HepG2 (cell line): ENCODE measurements at regions not wholly inside any gene's neighbourhood (a gene's known extent, or its start where the extent isn't known, plus 50 kb on each side); places are given as distances from the start of the nearest gene placed in this dataset.

Experiments used
- ATAC-seq: fragments of 200-7000 bp; cut with Tn5 transposase; 3 replicates; pipeline ENCODE4 v1.9.1; 2020; ENCODE audit warnings: mild to moderate bottlenecking, moderate library complexity
- BruUV-seq: library from RNA; stranded (reverse); fragments of 400-500 nt; replicated peaks from 2 replicates; lab custom pipeline; 2021; lab: Mats Ljungman, UMichigan
- CTCF ChIA-PET: fragments of 300-600 bp; formaldehyde crosslinking; extraction: SDS; loops from one replicate; lab custom pipeline; 2021; ENCODE audit warnings: low total read pairs, inconsistent platforms, low intra/inter-chr PET ratio; lab: Yijun Ruan, JAX
- POLR2A ChIA-PET: fragments of 350-600 bp; sonication (Branson Sonifier 250); formaldehyde crosslinking; loops from one replicate; lab custom pipeline; 2020; ENCODE audit warnings: antibody characterized with exemption, inconsistent platforms; lab: Yijun Ruan, JAX
- DNase-seq: peaks from one replicate; pipeline ENCODE4 v3.0.0-alpha.2; 2015; ENCODE audit warnings: low spot score
- FAIRE-seq: peaks from 3 replicates; lab custom pipeline; 2011; peaks lifted over from hg19 to GRCh38; lab: Jason Lieb, UNC
- H2AFZ ChIP-seq: one replicate; pipeline ENCODE4 v1.6.1; 2011; ENCODE audit warnings: low read length, inconsistent platforms
- H3K27ac ChIP-seq: fragments of 300-600 bp; 3 replicates; pipeline ENCODE4 v1.8.0; 2011; ENCODE audit warnings: mixed run types, mild to moderate bottlenecking, mixed read lengths, low read length, inconsistent platforms; ENCODE audit not compliant: insufficient read depth; ENCODE audit errors: extremely low read length
- H3K27me3 ChIP-seq, 2 experiments: fragments of 200-600 bp in 1 of 2; 2 replicates in 1 of 2; 3 replicates in 1 of 2; pipeline versions ENCODE4 v1.6.0 to v1.8.0; 2011; ENCODE audit warnings: low read length in 2 of 2, mild to moderate bottlenecking in 2 of 2, moderate library complexity in 2 of 2, inconsistent platforms in 1 of 2; ENCODE audit not compliant: insufficient read depth in 2 of 2, control insufficient read depth in 1 of 2
- H3K36me3 ChIP-seq, 2 experiments: fragments of 200-600 bp in 1 of 2; replicated peaks in 1 of 2; 2 replicates in 1 of 2; 3 replicates in 1 of 2; pipeline versions ENCODE4 v1.5.1 to v1.8.0; 2011; ENCODE audit warnings: low read length in 2 of 2, inconsistent platforms in 1 of 2; ENCODE audit not compliant: insufficient read depth in 2 of 2, control insufficient read depth in 1 of 2
- H3K4me1 ChIP-seq: 2 replicates; pipeline ENCODE4 v1.5.1; 2012; ENCODE audit warnings: low read length, inconsistent platforms; ENCODE audit not compliant: insufficient read depth
- H3K4me2 ChIP-seq: 2 replicates; pipeline ENCODE4 v1.6.0; 2011; ENCODE audit warnings: low read depth, low read length, inconsistent platforms
- H3K4me3 ChIP-seq, 3 experiments: fragments of 200-600 bp in 1 of 3; sonication (generic), shearing (Covaris generic) in 1 of 3; replicated peaks in 1 of 3; 2 replicates each; pipeline ENCODE4 v1.5.1; 2011 to 2016; ENCODE audit warnings: low read length in 3 of 3, inconsistent platforms in 2 of 3, low read depth in 2 of 3, mild to moderate bottlenecking in 2 of 3, control low read depth in 1 of 3, mixed read lengths in 1 of 3; ENCODE audit not compliant: insufficient read depth in 1 of 3
- H3K79me2 ChIP-seq: one replicate; pipeline ENCODE4 v1.6.1; 2011; ENCODE audit warnings: low read length, inconsistent platforms; ENCODE audit not compliant: insufficient read depth
- H3K9ac ChIP-seq: 2 replicates; pipeline ENCODE4 v1.6.0; 2011; ENCODE audit warnings: mild to moderate bottlenecking, low read depth, low read length, inconsistent platforms; ENCODE audit not compliant: insufficient read depth
- H3K9me3 ChIP-seq: 2 replicates; pipeline ENCODE4 v1.5.1; 2012; ENCODE audit warnings: mild to moderate bottlenecking, low read length
- H4K20me1 ChIP-seq: 2 replicates; pipeline ENCODE4 v1.6.0; 2011; ENCODE audit warnings: inconsistent platforms, mild to moderate bottlenecking, low read length, moderate library complexity; ENCODE audit not compliant: insufficient read depth
- CERS6 ChIP-seq: sonication (generic); formaldehyde crosslinking; IDR thresholded peaks from 2 replicates; pipeline ENCODE4 v1.5.0; 2020; ENCODE audit warnings: missing genetic modification reagents
- EED ChIP-seq: sonication (generic); formaldehyde crosslinking; IDR thresholded peaks from 2 replicates; pipeline ENCODE4 v1.5.0; 2020; ENCODE audit warnings: mild to moderate bottlenecking, missing genetic modification reagents
- GZF1 ChIP-seq: sonication (generic); formaldehyde crosslinking; IDR thresholded peaks from 2 replicates; pipeline ENCODE4 v1.5.1; 2020; ENCODE audit warnings: mild to moderate bottlenecking, missing genetic modification reagents
- KDM5B ChIP-seq: sonication (generic); formaldehyde crosslinking; IDR thresholded peaks from 2 replicates; pipeline ENCODE4 v1.4.0; 2020; ENCODE audit warnings: missing genetic modification reagents, mild to moderate bottlenecking, borderline replicate concordance
- MEF2D ChIP-seq: sonication (generic); formaldehyde crosslinking; IDR thresholded peaks from 2 replicates; pipeline ENCODE4 v1.5.1; 2020; ENCODE audit warnings: mild to moderate bottlenecking, missing genetic modification reagents
- MEIS2 ChIP-seq: sonication (generic); formaldehyde crosslinking; IDR thresholded peaks from 2 replicates; pipeline ENCODE4 v1.9.0; 2021; ENCODE audit warnings: mild to moderate bottlenecking, missing genetic modification reagents
- NFAT5 ChIP-seq: sonication (generic); formaldehyde crosslinking; IDR thresholded peaks from 2 replicates; pipeline ENCODE4 v1.4.0; 2020; ENCODE audit warnings: missing genetic modification reagents
- ZNF101 ChIP-seq: sonication (generic); formaldehyde crosslinking; IDR thresholded peaks from 2 replicates; pipeline ENCODE4 v1.4.0; 2020; ENCODE audit warnings: mild to moderate bottlenecking, low read depth, missing genetic modification reagents, borderline replicate concordance
- ZNF446 ChIP-seq: sonication (generic); formaldehyde crosslinking; IDR thresholded peaks from 2 replicates; pipeline ENCODE4 v1.5.0; 2020; ENCODE audit warnings: mild to moderate bottlenecking, missing genetic modification reagents
- ZNF670 ChIP-seq: sonication (generic); formaldehyde crosslinking; IDR thresholded peaks from 2 replicates; pipeline ENCODE4 v1.8.0; 2022; ENCODE audit warnings: mild to moderate bottlenecking, missing genetic modification reagents, borderline replicate concordance
- WGBS: methylation state at CpG from one replicate; pipeline ENCODE4 v1.1.6; 2017; ENCODE audit warnings: low lambda C conversion rate; 5-methylcytosine and 5-hydroxymethylcytosine counted together
- in situ Hi-C: cut with HindIII; loops from 2 replicates; pipeline ENCODE4 v1.10.0; 2017; ENCODE audit warnings: low pct_unique_long_range_greater_than_20kb; ENCODE audit not compliant: extremely low pct_ligation_motif_present
- intact Hi-C: fragments of 100-400 bp; cut with micrococcal nuclease; formaldehyde crosslinking; loops from one replicate; pipeline ENCODE4 v1.10.0; 2022; ENCODE audit not compliant: unreplicated experiment
- TF ChIP-seq, protein P1 (sequence below): sonication (generic); formaldehyde crosslinking; IDR thresholded peaks from 2 replicates; pipeline ENCODE4 v1.4.0; 2020; ENCODE audit warnings: mild to moderate bottlenecking, missing genetic modification reagents

DNA sequence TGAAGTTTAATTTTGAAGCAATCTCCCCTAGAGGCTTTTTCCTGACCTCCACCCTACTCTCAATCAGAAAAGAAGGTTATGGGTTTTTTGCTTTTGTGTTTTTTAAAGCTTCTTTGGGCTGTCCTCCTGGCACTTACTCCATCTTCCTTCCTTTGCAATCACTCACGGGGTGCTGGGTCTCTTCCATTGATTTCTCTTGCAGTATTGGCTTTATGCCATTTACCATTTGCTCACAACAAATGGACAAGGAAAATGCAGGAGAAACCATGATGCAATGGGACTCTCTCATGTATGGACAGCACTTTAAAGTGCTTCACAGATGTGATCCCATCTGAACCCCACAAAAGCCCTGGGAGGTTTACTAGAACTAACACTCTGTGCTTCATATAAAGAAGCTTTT, 57.5 kb downstream of the SST start:
- ChIA-PET CTCF (no interaction called here), POLR2A (no interaction called here)
- no peak for TF ChIP-seq ZNF101 (CRISPR knock-in tag)
- TF ChIP-seq, protein P1, sequence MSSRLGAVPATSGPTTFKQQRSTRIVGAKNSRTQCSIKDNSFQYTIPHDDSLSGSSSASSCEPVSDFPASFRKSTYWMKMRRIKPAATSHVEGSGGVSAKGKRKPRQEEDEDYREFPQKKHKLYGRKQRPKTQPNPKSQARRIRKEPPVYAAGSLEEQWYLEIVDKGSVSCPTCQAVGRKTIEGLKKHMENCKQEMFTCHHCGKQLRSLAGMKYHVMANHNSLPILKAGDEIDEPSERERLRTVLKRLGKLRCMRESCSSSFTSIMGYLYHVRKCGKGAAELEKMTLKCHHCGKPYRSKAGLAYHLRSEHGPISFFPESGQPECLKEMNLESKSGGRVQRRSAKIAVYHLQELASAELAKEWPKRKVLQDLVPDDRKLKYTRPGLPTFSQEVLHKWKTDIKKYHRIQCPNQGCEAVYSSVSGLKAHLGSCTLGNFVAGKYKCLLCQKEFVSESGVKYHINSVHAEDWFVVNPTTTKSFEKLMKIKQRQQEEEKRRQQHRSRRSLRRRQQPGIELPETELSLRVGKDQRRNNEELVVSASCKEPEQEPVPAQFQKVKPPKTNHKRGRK (CRISPR knock-in tag), result no peak
- no peak for TF ChIP-seq ZNF446 (CRISPR knock-in tag)
- no peak for TF ChIP-seq GZF1 (CRISPR knock-in tag)
- no peaks in the 10 kb centered on the region for H3K4me1 ChIP-seq
- H3K79me2 ChIP-seq, result no peaks in the 10 kb centered on the region
- DNase-seq, result no peak
- H3K27ac ChIP-seq, result no peak overlapping the region
- H3K36me3 ChIP-seq, result no peaks in the 10 kb centered on the region
- no peak overlapping the region for H3K4me3 ChIP-seq
- no peaks in the 10 kb centered on the region for H3K9me3 ChIP-seq
- H4K20me1 ChIP-seq, result no peaks in the 10 kb centered on the region
- no TSS peak for BruUV-seq
- H2AFZ ChIP-seq, result no peak overlapping the region
- in situ Hi-C loops (no loop called here), intact Hi-C loops (no loop called here)
- no peak overlapping the region for H3K9ac ChIP-seq
- no peaks in the 10 kb centered on the region for H3K27me3 ChIP-seq
- WGBS, result 4% methylated on average over 1 of the region's 1 CpG
- no peak overlapping the region for H3K4me2 ChIP-seq
- no peak for ATAC-seq
- no peak for FAIRE-seq

DNA sequence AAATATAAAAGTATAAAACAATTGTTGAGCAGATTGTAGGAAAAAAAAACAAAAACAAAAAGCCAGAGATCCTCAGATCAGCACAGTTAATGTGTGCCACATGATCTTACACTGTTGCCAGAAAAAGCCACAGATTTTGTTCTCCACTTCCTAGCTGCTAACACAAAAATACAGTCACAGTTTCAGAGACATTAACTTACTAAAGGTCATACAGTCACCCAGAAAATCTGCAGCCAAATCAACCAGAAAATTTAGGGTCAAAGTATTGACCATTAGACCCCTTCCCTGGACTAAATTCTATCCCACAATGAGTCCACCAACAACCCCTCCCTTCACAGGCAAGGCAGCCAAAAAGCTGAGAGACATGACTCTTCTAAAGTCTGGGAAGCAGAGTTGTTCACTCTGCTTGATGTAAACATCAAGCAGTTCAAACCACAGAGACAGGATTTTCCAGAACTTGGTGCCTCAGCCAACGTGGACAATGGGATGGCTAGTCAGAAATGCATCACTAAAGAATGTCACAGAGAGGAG, 59.1 kb downstream of the SST start:
- no peak overlapping the region for H3K4me3 ChIP-seq
- no peaks in the 10 kb centered on the region for H3K4me1 ChIP-seq
- CTCF ChIA-PET, result no interaction called here
- H3K9ac ChIP-seq, result no peak overlapping the region
- H3K9me3 ChIP-seq, result no peaks in the 10 kb centered on the region
- H2AFZ ChIP-seq, result no peak overlapping the region
- H3K27me3 ChIP-seq, result no peaks in the 10 kb centered on the region
- no peak overlapping the region for H3K4me2 ChIP-seq
- H3K27ac ChIP-seq, result no peak overlapping the region
- DNase-seq (no peak), ATAC-seq (no peak), FAIRE-seq (no peak)
- intact Hi-C loops, result no loop called here
- H3K79me2 ChIP-seq, result no peaks in the 10 kb centered on the region
- in situ Hi-C loops, result no loop called here
- 0% methylated on average over 1 of the region's 1 CpG for WGBS
- TF ChIP-seq EED (CRISPR knock-in tag) (no peak), NFAT5 (CRISPR knock-in tag) (no peak), MEIS2 (CRISPR knock-in tag) (no peak), MEF2D (CRISPR knock-in tag) (no peak), ZNF670 (CRISPR knock-in tag) (no peak), KDM5B (CRISPR knock-in tag) (no peak), CERS6 (no peak)
- no peaks in the 10 kb centered on the region for H3K36me3 ChIP-seq
- POLR2A ChIA-PET, result no interaction called here
- BruUV-seq, result no TSS peak
- H4K20me1 ChIP-seq, result no peaks in the 10 kb centered on the region
